Kidney (tissue), 13 donors: ENCODE measurements at regions not wholly inside any gene's neighbourhood (a gene's known extent, or its start where the extent isn't known, plus 50 kb on each side); places are given as distances from the start of the nearest gene placed in this dataset.

Experiments
- DNase-seq, 5 donors: peaks; one replicate each; pipeline ENCODE4 v3.0.0-alpha.2; 2013 to 2020
- FAIRE-seq: peaks from 2 replicates; lab custom pipeline; 2012; peaks lifted over from hg19 to GRCh38; lab: Jason Lieb, UNC
- H3K27ac ChIP-seq, 2 donors: one replicate each; pipeline ENCODE4 v1.7.0; 2013; ENCODE audit warnings: low read depth in 2 of 2, low read length in 2 of 2, inconsistent platforms in 1 of 2
- H3K27me3 ChIP-seq: one replicate; pipeline ENCODE4 v1.7.1; 2013; ENCODE audit warnings: low read length, inconsistent platforms; ENCODE audit not compliant: control insufficient read depth, insufficient read depth
- H3K36me3 ChIP-seq, 3 donors: one replicate each; pipeline versions ENCODE4 v1.7.0 to v1.7.1; 2013; ENCODE audit warnings: low read length in 3 of 3, control low read depth in 1 of 3, inconsistent platforms in 1 of 3; ENCODE audit not compliant: insufficient read depth in 3 of 3, control insufficient read depth in 2 of 3
- H3K4me1 ChIP-seq, 3 donors: one replicate each; pipeline versions ENCODE4 v1.7.0 to v1.7.1; 2013; ENCODE audit warnings: low read length in 3 of 3, inconsistent platforms in 1 of 3, low read depth in 1 of 3; ENCODE audit not compliant: control insufficient read depth in 2 of 3, insufficient read depth in 2 of 3
- H3K4me3 ChIP-seq, 3 donors: one replicate each; pipeline versions ENCODE4 v1.7.0 to v1.8.1; 2013; ENCODE audit warnings: low read length in 3 of 3, control low read depth in 1 of 3, inconsistent platforms in 1 of 3
- H3K9ac ChIP-seq, 3 donors: one replicate each; pipeline versions ENCODE4 v1.7.0 to v1.7.1; 2013; ENCODE audit warnings: low read length in 3 of 3, control low read depth in 1 of 3, inconsistent platforms in 1 of 3
- H3K9me3 ChIP-seq, 3 donors: one replicate each; pipeline versions ENCODE4 v1.7.0 to v1.7.1; 2013; ENCODE audit warnings: low read length in 3 of 3, control low read depth in 1 of 3, inconsistent platforms in 1 of 3; ENCODE audit not compliant: control insufficient read depth in 2 of 3, insufficient read depth in 1 of 3
- intact Hi-C: fragments of 100-400 bp; cut with DNase I; formaldehyde crosslinking; loops from one replicate; pipeline ENCODE4 v1.11.1; 2022
- TF ChIP-seq, protein P1 (sequence below): IDR thresholded peaks from 3 replicates; pipeline ENCODE4 v1.5.1; 2012; ENCODE audit warnings: mild to moderate bottlenecking, moderate library complexity, borderline replicate concordance; ENCODE audit not compliant: insufficient read depth; ENCODE audit errors: extremely low read depth
- donor health status: control.
- donor health status: control.
- donor health status: control.
- donor health status: control.
- donor health status: control.
- donor health status: DM: yes; HTN: yes; CAD: no.
- donor health status: Normal renal cell carcinoma (clear cell type).

GRCh38 chr3:40930756-40931155 is 268.5 kb upstream of the CTNNB1 start:
- DNase-seq (no peak), FAIRE-seq (no peak)
- H3K9ac ChIP-seq: no peak overlapping the region
- H3K9me3 ChIP-seq: no peaks in the 10 kb centered on the region
- TF ChIP-seq, protein P1, sequence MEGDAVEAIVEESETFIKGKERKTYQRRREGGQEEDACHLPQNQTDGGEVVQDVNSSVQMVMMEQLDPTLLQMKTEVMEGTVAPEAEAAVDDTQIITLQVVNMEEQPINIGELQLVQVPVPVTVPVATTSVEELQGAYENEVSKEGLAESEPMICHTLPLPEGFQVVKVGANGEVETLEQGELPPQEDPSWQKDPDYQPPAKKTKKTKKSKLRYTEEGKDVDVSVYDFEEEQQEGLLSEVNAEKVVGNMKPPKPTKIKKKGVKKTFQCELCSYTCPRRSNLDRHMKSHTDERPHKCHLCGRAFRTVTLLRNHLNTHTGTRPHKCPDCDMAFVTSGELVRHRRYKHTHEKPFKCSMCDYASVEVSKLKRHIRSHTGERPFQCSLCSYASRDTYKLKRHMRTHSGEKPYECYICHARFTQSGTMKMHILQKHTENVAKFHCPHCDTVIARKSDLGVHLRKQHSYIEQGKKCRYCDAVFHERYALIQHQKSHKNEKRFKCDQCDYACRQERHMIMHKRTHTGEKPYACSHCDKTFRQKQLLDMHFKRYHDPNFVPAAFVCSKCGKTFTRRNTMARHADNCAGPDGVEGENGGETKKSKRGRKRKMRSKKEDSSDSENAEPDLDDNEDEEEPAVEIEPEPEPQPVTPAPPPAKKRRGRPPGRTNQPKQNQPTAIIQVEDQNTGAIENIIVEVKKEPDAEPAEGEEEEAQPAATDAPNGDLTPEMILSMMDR: no peak
- H3K4me3 ChIP-seq: no peak overlapping the region
- no peak overlapping the region for H3K27ac ChIP-seq
- no peaks in the 10 kb centered on the region for H3K4me1 ChIP-seq
- H3K36me3 ChIP-seq: no peaks in the 10 kb centered on the region
- intact Hi-C loops: no loop called here
- H3K27me3 ChIP-seq: no peaks in the 10 kb centered on the region

DNA sequence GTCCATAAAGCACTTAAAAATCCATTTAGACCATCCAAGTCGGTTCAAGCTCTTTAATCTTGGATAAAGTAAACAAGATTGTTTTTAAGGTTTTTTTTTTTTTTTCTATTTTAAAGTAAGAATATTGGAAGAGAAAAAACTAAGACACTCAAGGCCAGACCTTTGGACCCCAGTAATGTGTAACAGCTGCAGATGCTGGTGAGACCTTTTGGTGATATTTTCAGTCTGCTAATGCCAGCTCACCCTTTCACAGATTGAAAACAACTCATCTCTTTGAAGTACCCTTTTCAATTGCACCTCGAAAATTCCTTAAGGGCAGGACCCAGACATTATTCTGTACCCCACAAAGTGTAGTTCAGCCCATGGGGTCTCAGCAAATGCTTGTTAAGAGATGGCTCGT is 260.7 kb upstream of the CTNNB1 start:
- Histone ChIP-seq H3K9me3 (no peaks in the 10 kb centered on the region), H3K36me3 (no peaks in the 10 kb centered on the region), H3K4me1 (no peaks in the 10 kb centered on the region), H3K27ac (no peak overlapping the region), H3K9ac (no peak overlapping the region), H3K4me3 (no peak overlapping the region), H3K27me3 (no peaks in the 10 kb centered on the region)
- no peak for DNase-seq
- TF ChIP-seq, protein P1: no peak
- no peak for FAIRE-seq
- intact Hi-C loops: no loop called here

DNA sequence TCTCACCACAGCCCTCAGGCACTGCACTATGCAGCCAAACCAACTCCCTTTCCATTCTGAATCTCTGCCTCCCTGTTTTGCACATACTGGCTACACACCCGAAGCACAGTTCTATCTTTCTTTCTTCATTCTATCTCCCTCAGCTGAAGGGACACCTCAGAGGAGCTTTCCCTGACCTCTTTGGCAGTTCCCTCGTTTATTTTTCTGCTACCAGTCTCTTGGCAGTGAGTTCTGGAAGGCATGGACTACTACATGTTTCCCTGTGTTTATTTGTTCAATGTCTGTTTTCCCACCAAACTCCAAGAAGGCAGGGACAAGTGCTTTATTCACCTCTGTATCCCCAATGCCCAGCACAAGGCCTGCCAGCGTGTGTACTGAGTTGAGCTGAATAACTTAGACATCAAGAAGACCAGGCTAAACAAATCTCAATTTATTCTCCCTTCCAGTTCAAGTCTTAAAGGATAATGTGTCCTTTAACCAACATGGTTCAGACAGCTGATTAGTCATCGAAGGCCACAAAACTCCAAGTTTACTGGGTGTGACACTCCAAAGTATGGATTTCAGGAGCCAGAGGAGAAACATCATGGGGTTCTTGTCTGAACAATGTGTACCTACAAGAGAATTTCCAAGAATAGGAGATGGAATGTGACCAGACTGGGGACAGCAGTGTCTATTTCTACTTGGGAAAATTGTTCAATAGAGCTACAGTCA is 260.1 kb upstream of the CTNNB1 start:
- H3K9me3 ChIP-seq: no peaks in the 10 kb centered on the region
- H3K9ac ChIP-seq: no peak overlapping the region
- no peak overlapping the region for H3K27ac ChIP-seq
- no peak overlapping the region for H3K4me3 ChIP-seq
- no peaks in the 10 kb centered on the region for H3K27me3 ChIP-seq
- DNase-seq: peak in 2 of 5 donors; percentile 8 to 17
- TF ChIP-seq, protein P1: no peak
- no peak for FAIRE-seq
- no peaks in the 10 kb centered on the region for H3K4me1 ChIP-seq
- H3K36me3 ChIP-seq: no peaks in the 10 kb centered on the region
- intact Hi-C loops: no loop called here
